ENCODE measurements at regions not wholly inside any gene's neighbourhood (a gene's known extent, or its start where the extent isn't known, plus 50 kb on each side); places are given as distances from the start of the nearest gene placed in this dataset.

DNA sequence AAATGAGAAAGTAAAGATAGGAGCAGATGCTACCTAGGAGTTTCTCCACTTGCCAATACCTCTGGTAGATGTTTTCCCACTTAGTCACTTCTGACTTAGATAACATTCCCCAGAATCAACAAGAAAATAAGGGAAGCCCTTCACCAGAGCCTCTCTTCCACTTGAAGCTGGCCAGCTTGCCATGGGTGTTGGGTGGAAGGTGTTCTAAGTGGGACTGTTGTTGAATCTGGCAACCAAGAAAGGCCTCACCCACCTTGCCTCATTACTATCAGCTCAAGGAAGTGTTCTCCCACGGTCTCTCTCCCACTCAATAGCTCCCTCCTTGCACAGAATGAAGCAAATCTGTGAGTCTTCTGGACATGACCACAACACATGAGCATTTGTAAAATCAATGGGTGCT lies 100.4 kb upstream of the REG3A start (continued):
- no peak for TF ChIP-seq BCL11A (IDR thresholded peaks at IDR 0.05; ENCODE audit: low read depth in 2 of 2, low read length in 2 of 2)

- no peak for FAIRE-seq
- DNase-seq (ENCODE audit: low read depth in 1 of 2, low spot score in 2 of 2): no peak
- no peak overlapping the region for H2BK5ac ChIP-seq (ENCODE audit: low read depth, low read length)
- H3K9me3 ChIP-seq (ENCODE audit: insufficient read depth in 2 of 2, low read depth in 1 of 2, low read length in 1 of 2): no peaks in the 10 kb centered on the region
- no peaks in the 10 kb centered on the region for H3K27me3 ChIP-seq (replicated peaks in 1 of 4; ENCODE audit: control insufficient read depth in 3 of 4, extremely low read depth in 1 of 4, insufficient read depth in 3 of 4, low read length in 3 of 4)
- H3K36me3 ChIP-seq (ENCODE audit: control insufficient read depth in 2 of 4, insufficient read depth in 4 of 4, low read length in 3 of 4): no peaks in the 10 kb centered on the region
- H3K79me1 ChIP-seq (ENCODE audit: low read depth, low read length): no peaks in the 10 kb centered on the region
- H2BK20ac ChIP-seq (ENCODE audit: low read length): no peak overlapping the region
- H4K5ac ChIP-seq (ENCODE audit: insufficient read length, low read depth, low read length): no peak overlapping the region
- no peak overlapping the region for H3K9ac ChIP-seq (replicated peaks in 1 of 4; ENCODE audit: extremely low read depth in 1 of 4, low read depth in 3 of 4, low read length in 3 of 4)
- no peak overlapping the region; the same call in 1 of the 2 replicates for H4K8ac ChIP-seq (ENCODE audit: extremely low read depth, insufficient read depth, low read length)
- 82% methylated on average over 3 of the region's 3 CpGs; no CpG with 5 or more reads in 1 of the 2 experiments for WGBS, 2 experiments (ENCODE audit: extremely low coverage in 1 of 2, insufficient coverage in 1 of 2, insufficient read length in 1 of 2, insufficient replicate concordance in 2 of 2, low coverage in 1 of 2, low lambda C conversion rate in 2 of 2, missing lambda C conversion rate in 1 of 2)
- H2AK5ac ChIP-seq (ENCODE audit: low read depth, low read length): no peak overlapping the region
- H2BK120ac ChIP-seq (replicated peaks; ENCODE audit: low read depth, low read length): no peak overlapping the region
- H2BK12ac ChIP-seq (ENCODE audit: low read depth, low read length): no peak overlapping the region
- H3K27ac ChIP-seq (ENCODE audit: low read depth, low read length): no peak overlapping the region
- no peak overlapping the region for H3K4ac ChIP-seq (replicated peaks; ENCODE audit: insufficient read length, low read depth, low read length)
- no peak overlapping the region for H3K4me3 ChIP-seq (ENCODE audit: extremely low read depth in 1 of 4, insufficient read depth in 2 of 4, low read depth in 3 of 4, low read length in 4 of 4)
- H3K23me2 ChIP-seq (ENCODE audit: low read depth, low read length): no peaks in the 10 kb centered on the region
- CTCF ChIA-PET (ENCODE audit: partially characterized antibody): interaction anchor here (0.8 to 3.0 kb wide), 8 partner anchors 9 to 597 kb away, joined by 3 to 10 read pairs (median 4); no protein-coding TSS in a partner anchor
- H2BK15ac ChIP-seq (ENCODE audit: low read length): no peak overlapping the region
- POLR2A ChIA-PET (ENCODE audit: partially characterized antibody): no interaction called here
- H3K18ac ChIP-seq (ENCODE audit: extremely low read depth, low read length): no peak overlapping the region
- H3K14ac ChIP-seq (ENCODE audit: insufficient read length): no peak overlapping the region
- H3K56ac ChIP-seq (replicated peaks; ENCODE audit: insufficient read length, low read depth, low read length): no peak overlapping the region
- no peak overlapping the region for H4K91ac ChIP-seq (replicated peaks; ENCODE audit: insufficient read length, low read length)
- no peaks in the 10 kb centered on the region for H3K79me2 ChIP-seq (ENCODE audit: control insufficient read depth in 1 of 2, insufficient read depth in 2 of 2, low read length in 2 of 2)
- H3K4me1 ChIP-seq (replicated peaks in 1 of 4; ENCODE audit: control insufficient read depth in 3 of 4, insufficient read depth in 4 of 4, low read length in 3 of 4): no peaks in the 10 kb centered on the region
- no peaks in the 10 kb centered on the region for H4K20me1 ChIP-seq (replicated peaks in 1 of 2; ENCODE audit: control insufficient read depth in 1 of 2, insufficient read depth in 2 of 2, low read length in 2 of 2)
- H3K4me2 ChIP-seq (ENCODE audit: insufficient read depth in 1 of 2, low read depth in 2 of 2, low read length in 2 of 2): no peak overlapping the region
- no peak overlapping the region for H2AFZ ChIP-seq (ENCODE audit: low read length)
- H3K23ac ChIP-seq (ENCODE audit: insufficient read length): no peak overlapping the region
Observed at GRCh38 chr2:79259296-79259695, 99.7 kb upstream of the REG3A start.

Measured in H1 (cell line).